Small intestine (tissue), 7 donors: ENCODE measurements at regions not wholly inside any gene's neighbourhood (a gene's known extent, or its start where the extent isn't known, plus 50 kb on each side); places are given as distances from the start of the nearest gene placed in this dataset.

Source experiments
- DNase-seq, 2 donors: peaks; one replicate each; pipeline versions ENCODE4 v3.0.0 to v3.0.0-alpha.2; 2013
- FAIRE-seq: peaks from 2 replicates; lab custom pipeline; 2012; peaks lifted over from hg19 to GRCh38; lab: Jason Lieb, UNC
- H3K27ac ChIP-seq, 3 donors: one replicate each; pipeline ENCODE4 v1.5.1; 2013; ENCODE audit warnings: low read length in 2 of 3, mild to moderate bottlenecking in 2 of 3, control low read depth in 1 of 3, inconsistent platforms in 1 of 3, low read depth in 1 of 3, moderate library complexity in 1 of 3
- H3K27me3 ChIP-seq, 3 donors: one replicate each; pipeline ENCODE4 v1.6.1; 2013; ENCODE audit warnings: low read length in 3 of 3, inconsistent platforms in 1 of 3; ENCODE audit not compliant: control insufficient read depth in 3 of 3, insufficient read depth in 3 of 3
- H3K36me3 ChIP-seq, 3 donors: one replicate each; pipeline ENCODE4 v1.6.1; 2013; ENCODE audit warnings: low read length in 3 of 3, inconsistent platforms in 1 of 3, low read depth in 1 of 3, mild to moderate bottlenecking in 1 of 3, moderate library complexity in 1 of 3; ENCODE audit not compliant: control insufficient read depth in 3 of 3, insufficient read depth in 2 of 3
- H3K4me1 ChIP-seq, 3 donors: one replicate each; pipeline ENCODE4 v1.6.1; 2013; ENCODE audit warnings: low read length in 2 of 3, inconsistent platforms in 1 of 3, low read depth in 1 of 3, mild to moderate bottlenecking in 1 of 3, moderate library complexity in 1 of 3; ENCODE audit not compliant: control insufficient read depth in 3 of 3, insufficient read depth in 2 of 3
- H3K4me3 ChIP-seq, 3 donors: one replicate each; pipeline ENCODE4 v1.5.1; 2013; ENCODE audit warnings: low read length in 3 of 3, control low read depth in 1 of 3, inconsistent platforms in 1 of 3, low read depth in 1 of 3, mild to moderate bottlenecking in 1 of 3, moderate library complexity in 1 of 3
- H3K9me3 ChIP-seq, 2 donors: one replicate each; pipeline ENCODE4 v1.6.1; 2013; ENCODE audit warnings: low read depth in 1 of 2, low read length in 1 of 2; ENCODE audit not compliant: control insufficient read depth in 2 of 2, insufficient read depth in 1 of 2
- WGBS, 3 donors: extraction: QIAGEN DNeasy Blood & Tissue Kit; methylation state at CpG; one replicate each; pipeline ENCODE4 v1.1.7; 2013; 5-methylcytosine and 5-hydroxymethylcytosine counted together
- donor health status: healthy with polysubstance abuse.
- donor health status: control.
- donor health status: control.
- donor health status: Bipolar disorder and iron deficiency.
- donor health status: healthy.

GRCh38 chr12:84689638-84690037 lies 223.0 kb downstream of the SLC6A15 start:
- Histone ChIP-seq H3K27me3 (no peaks in the 10 kb centered on the region), H3K36me3 (no peaks in the 10 kb centered on the region), H3K4me3 (no peak overlapping the region), H3K9me3 (no peaks in the 10 kb centered on the region), H3K4me1 (no peaks in the 10 kb centered on the region), H3K27ac (no peak overlapping the region)
- no peak for DNase-seq
- FAIRE-seq: no peak
- WGBS, 3 donors: 45 to 56% (median 52%) methylated on average over 9 of the region's 9 CpGs

GRCh38 chr12:84685379-84685778 lies 227.2 kb downstream of the SLC6A15 start:
- no peaks in the 10 kb centered on the region for H3K27me3 ChIP-seq
- no peak for DNase-seq
- H3K4me3 ChIP-seq: no peak overlapping the region
- no peaks in the 10 kb centered on the region for H3K36me3 ChIP-seq
- FAIRE-seq: no peak
- H3K4me1 ChIP-seq: no peaks in the 10 kb centered on the region
- no peak overlapping the region for H3K27ac ChIP-seq
- H3K9me3 ChIP-seq: no peaks in the 10 kb centered on the region

GRCh38 chr12:84676787-84677186 lies 235.8 kb downstream of the SLC6A15 start:
- Histone ChIP-seq H3K27me3 (no peaks in the 10 kb centered on the region), H3K4me1 (no peaks in the 10 kb centered on the region), H3K4me3 (no peak overlapping the region), H3K27ac (no peak overlapping the region), H3K36me3 (no peaks in the 10 kb centered on the region), H3K9me3 (no peaks in the 10 kb centered on the region)
- no peak for FAIRE-seq
- DNase-seq: no peak

GRCh38 chr12:84661786-84662185 lies 250.8 kb downstream of the SLC6A15 start:
- Histone ChIP-seq H3K9me3 (no peaks in the 10 kb centered on the region), H3K4me3 (no peak overlapping the region), H3K27me3 (no peaks in the 10 kb centered on the region), H3K4me1 (no peaks in the 10 kb centered on the region), H3K27ac (no peak overlapping the region), H3K36me3 (no peaks in the 10 kb centered on the region)
- FAIRE-seq (no peak), DNase-seq (no peak)

DNA sequence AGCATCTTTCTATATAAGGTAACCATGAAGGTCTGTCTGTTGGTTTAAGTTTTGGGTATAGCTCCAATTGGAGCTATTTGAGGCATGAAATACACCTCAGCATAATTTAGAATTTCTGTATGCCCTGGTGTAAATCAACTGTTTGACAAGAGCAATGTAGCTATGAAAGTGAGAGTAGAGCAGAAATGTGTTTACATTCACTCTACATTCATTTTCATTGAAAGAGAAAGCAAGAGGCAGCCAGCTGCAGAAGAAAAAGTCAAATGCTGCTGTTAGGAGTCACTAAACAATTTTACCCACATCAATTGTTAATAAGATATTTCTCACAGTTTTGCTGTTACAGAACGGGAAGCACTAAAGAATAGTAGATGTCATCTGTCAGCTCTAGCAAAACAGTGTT lies 252.5 kb downstream of the SLC6A15 start:
- H3K27me3 ChIP-seq: no peaks in the 10 kb centered on the region
- DNase-seq (no peak), FAIRE-seq (no peak)
- H3K4me3 ChIP-seq: no peak overlapping the region
- no peaks in the 10 kb centered on the region for H3K36me3 ChIP-seq
- 61 to 74% (median 62%) methylated on average over 1 of the region's 1 CpG for WGBS, 3 donors
- no peaks in the 10 kb centered on the region for H3K4me1 ChIP-seq
- H3K27ac ChIP-seq: no peak overlapping the region
- H3K9me3 ChIP-seq: no peaks in the 10 kb centered on the region

- Histone ChIP-seq H3K9me3 (no peaks in the 10 kb centered on the region), H3K4me1 (no peaks in the 10 kb centered on the region), H3K36me3 (no peaks in the 10 kb centered on the region), H3K27ac (no peak overlapping the region), H3K27me3 (no peaks in the 10 kb centered on the region), H3K4me3 (no peak overlapping the region)
- DNase-seq: no peak
- 23 to 51% (median 35%) methylated on average over 2 of the region's 2 CpGs for WGBS, 3 donors
- no peak for FAIRE-seq
These were observed 253.7 kb downstream of the SLC6A15 start for GRCh38 chr12:84658877-84659276.

- DNase-seq (no peak), FAIRE-seq (no peak)
- no peaks in the 10 kb centered on the region for H3K27me3 ChIP-seq
- H3K36me3 ChIP-seq: no peaks in the 10 kb centered on the region
- H3K4me3 ChIP-seq: no peak overlapping the region
- 45 to 51% (median 50%) methylated on average over 3 of the region's 3 CpGs for WGBS, 3 donors
- H3K9me3 ChIP-seq: no peaks in the 10 kb centered on the region
- H3K4me1 ChIP-seq: no peaks in the 10 kb centered on the region
- no peak overlapping the region for H3K27ac ChIP-seq
These were observed 255.9 kb downstream of the SLC6A15 start for GRCh38 chr12:84656705-84657104.

DNA sequence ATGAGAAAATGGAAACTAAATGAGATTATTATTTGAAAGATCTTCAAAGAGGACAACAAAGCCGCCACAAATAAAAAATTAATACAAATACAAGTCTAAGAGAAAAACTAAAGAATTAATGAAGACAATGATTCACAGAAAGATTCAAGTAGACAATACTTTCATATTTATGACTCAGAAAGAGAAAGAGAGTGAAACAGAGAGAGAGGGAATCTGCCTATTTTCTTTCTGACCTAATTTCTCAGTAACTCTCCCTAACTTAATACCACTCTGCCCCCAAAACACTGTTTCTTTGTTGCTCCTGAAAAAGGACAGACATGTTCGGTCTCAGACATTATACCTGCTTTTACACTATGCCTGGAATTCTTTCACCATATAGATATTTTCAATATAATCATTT lies 259.1 kb downstream of the SLC6A15 start:
- Histone ChIP-seq H3K27me3 (no peaks in the 10 kb centered on the region), H3K9me3 (no peaks in the 10 kb centered on the region), H3K4me3 (no peak overlapping the region), H3K4me1 (no peaks in the 10 kb centered on the region), H3K27ac (no peak overlapping the region), H3K36me3 (no peaks in the 10 kb centered on the region)
- WGBS, 3 donors: 80 to 83% (median 81%) methylated on average over 2 of the region's 2 CpGs
- no peak for DNase-seq
- no peak for FAIRE-seq

DNA sequence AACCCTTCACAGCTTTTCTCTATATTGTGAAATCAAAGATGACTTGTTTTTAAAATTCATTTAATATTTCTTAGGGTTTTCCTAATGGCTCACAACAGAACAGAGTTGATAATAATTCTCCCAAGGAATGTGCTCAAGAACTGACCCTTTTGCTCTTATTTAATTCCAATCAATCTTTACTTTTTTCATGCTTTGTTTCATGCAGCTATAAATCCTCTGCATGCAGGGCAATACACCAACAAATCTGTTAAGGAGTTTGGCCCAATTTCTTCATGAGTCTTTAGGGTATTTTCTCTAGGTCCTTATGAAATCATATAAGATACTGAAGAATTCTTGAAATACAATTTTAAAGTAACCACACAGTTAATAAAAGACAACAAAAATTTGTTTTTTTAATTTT lies 264.2 kb downstream of the SLC6A15 start:
- no peak for DNase-seq
- Histone ChIP-seq H3K27me3 (no peaks in the 10 kb centered on the region), H3K27ac (no peak overlapping the region), H3K9me3 (no peaks in the 10 kb centered on the region), H3K4me1 (no peaks in the 10 kb centered on the region), H3K36me3 (no peaks in the 10 kb centered on the region), H3K4me3 (no peak overlapping the region)
- FAIRE-seq: no peak
